Loucy (cell line): ENCODE measurements at regions not wholly inside any gene's neighbourhood (a gene's known extent, or its start where the extent isn't known, plus 50 kb on each side); places are given as distances from the start of the nearest gene placed in this dataset.

Experiments used
- EZH2phosphoT487 ChIP-seq: fragments of 200-600 bp; IDR thresholded peaks from 2 replicates; pipeline ENCODE4 v1.6.1; 2018; ENCODE audit warnings: antibody characterized with exemption, mild to moderate bottlenecking, moderate library complexity, borderline replicate concordance
- TF ChIP-seq, protein P1 (sequence below): fragments of 200-600 bp; sonication (generic); conservative IDR thresholded peaks from 2 replicates; pipeline ENCODE4 v1.5.1; 2014; ENCODE audit warnings: mild to moderate bottlenecking, antibody characterized with exemption, low read length

DNA sequence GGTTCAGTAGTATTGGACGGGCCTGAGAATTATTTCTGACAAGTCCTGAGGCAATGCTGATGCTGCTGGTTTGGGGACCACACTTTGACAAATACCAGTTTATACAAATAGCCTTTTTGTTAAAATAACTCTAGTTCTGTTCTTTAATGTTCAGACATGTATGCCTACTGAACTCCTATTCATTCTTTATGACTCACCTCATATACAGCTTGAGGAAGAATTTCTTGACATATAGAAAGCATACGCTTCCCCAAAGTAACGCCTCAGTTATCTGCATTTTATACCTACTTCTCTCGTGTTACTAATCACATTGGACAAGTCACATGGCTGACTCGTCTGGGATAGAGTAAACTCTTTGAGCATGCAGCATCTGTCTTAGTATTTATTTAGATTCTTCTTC, 145.4 kb upstream of the GOLIM4 start:
- TF ChIP-seq, protein P1, sequence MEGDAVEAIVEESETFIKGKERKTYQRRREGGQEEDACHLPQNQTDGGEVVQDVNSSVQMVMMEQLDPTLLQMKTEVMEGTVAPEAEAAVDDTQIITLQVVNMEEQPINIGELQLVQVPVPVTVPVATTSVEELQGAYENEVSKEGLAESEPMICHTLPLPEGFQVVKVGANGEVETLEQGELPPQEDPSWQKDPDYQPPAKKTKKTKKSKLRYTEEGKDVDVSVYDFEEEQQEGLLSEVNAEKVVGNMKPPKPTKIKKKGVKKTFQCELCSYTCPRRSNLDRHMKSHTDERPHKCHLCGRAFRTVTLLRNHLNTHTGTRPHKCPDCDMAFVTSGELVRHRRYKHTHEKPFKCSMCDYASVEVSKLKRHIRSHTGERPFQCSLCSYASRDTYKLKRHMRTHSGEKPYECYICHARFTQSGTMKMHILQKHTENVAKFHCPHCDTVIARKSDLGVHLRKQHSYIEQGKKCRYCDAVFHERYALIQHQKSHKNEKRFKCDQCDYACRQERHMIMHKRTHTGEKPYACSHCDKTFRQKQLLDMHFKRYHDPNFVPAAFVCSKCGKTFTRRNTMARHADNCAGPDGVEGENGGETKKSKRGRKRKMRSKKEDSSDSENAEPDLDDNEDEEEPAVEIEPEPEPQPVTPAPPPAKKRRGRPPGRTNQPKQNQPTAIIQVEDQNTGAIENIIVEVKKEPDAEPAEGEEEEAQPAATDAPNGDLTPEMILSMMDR = no peak
- no peak for TF ChIP-seq EZH2phosphoT487
